HG02852 (cell line): ENCODE measurements at regions not wholly inside any gene's neighbourhood (a gene's known extent, or its start where the extent isn't known, plus 50 kb on each side); places are given as distances from the start of the nearest gene placed in this dataset.

Experiments
- ATAC-seq: cut with Tn5 transposase; IDR thresholded peaks from one replicate; pipeline ENCODE4 v1.9.1; 2021; ENCODE audit warnings: mild to moderate bottlenecking, moderate library complexity; ENCODE audit not compliant: unreplicated experiment

DNA sequence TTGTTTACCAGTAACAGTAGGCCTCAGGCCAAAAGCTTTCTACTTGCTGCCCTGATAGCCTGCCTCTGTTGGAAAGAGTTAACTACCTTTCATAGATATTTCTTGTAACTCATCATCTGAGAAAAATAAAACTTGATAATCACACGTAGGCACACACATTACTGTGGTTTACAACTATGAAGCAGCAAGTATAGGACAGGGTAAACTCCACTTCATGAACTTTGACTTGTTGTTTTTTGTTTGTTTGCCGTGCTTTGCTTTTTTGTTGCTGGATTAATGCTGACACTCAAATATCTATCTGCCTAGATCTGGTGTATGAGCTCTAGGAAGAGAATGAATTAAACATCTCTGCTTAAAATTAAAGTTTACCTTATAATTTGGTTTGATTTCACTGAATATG is 924.7 kb upstream of the ADGRL2 start:
- no peak for ATAC-seq

GRCh38 chr1:80869299-80869698 is 931.4 kb upstream of the ADGRL2 start:
- ATAC-seq, result no peak

- no peak for ATAC-seq
Measured at GRCh38 chr1:80847904-80848303, 952.8 kb upstream of the ADGRL2 start.

- ATAC-seq, result no peak
Measured at GRCh38 chr1:80846966-80847365, 953.8 kb upstream of the ADGRL2 start.

DNA sequence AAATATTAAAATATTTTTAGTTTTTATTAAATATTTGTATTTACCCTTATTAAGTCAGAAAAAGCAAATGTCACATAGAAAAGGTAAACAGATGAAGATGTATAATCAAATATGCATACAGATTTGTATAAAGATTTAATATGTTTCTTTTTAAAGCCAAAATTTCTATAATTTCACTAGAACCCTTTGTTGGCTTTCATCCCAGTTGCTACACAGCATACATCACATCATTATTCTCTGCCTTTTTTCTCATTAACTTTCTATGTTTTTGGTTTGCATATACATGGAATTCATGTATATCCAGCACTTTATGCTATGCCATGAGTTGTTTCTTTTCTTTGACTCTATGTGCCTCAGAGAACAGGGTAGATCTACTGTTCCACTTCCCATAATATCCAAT is 957.9 kb upstream of the ADGRL2 start:
- ATAC-seq, result no peak

GRCh38 chr1:80841261-80841660 is 959.5 kb upstream of the ADGRL2 start:
- ATAC-seq, result no peak

DNA sequence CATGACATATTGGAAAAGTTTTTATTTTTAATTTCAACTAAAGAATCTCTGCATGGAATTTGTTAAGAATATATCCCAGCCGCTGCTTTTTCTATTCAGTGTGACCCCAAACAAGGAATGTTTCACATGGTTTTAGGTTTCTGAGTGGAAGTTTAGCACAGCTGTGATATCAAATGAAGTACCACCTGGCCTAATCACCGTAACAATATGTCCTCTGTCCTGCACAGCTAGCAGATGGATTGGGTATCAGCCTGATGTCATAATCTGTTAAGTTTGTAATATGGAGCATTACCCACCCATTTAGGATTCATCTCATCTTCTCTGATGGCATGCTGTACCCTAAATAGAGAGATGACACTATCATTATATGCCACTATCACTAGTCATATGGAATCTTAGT is 963.7 kb upstream of the ADGRL2 start:
- ATAC-seq, result no peak

DNA sequence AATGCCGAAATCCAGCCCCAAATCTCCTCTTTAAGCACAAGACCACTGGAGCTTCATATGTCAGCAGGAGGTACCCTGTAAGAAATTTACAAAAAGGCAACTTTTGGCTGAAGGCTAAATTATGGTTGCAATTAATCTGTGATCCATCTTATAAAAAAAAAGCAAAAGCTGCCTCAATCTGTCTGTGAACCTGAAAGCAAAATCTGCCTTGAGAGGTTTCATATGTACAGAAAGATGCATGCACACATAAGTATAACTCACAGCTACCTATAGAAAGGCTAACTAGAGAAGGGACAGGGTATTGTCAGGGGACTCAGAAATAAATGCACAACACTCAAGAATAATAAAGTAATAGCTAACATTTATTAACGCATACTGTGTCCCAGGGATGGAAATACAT is 964.2 kb upstream of the ADGRL2 start:
- no peak for ATAC-seq

- ATAC-seq, result no peak
Measured at GRCh38 chr1:80827666-80828065, 973.1 kb upstream of the ADGRL2 start.

- no peak for ATAC-seq
Measured at GRCh38 chr1:80825067-80825466, 975.7 kb upstream of the ADGRL2 start.

- no peak for ATAC-seq
Measured at GRCh38 chr1:80818211-80818610, 982.5 kb upstream of the ADGRL2 start.

GRCh38 chr1:80807981-80808380 is 992.8 kb upstream of the ADGRL2 start:
- ATAC-seq, result no peak

DNA sequence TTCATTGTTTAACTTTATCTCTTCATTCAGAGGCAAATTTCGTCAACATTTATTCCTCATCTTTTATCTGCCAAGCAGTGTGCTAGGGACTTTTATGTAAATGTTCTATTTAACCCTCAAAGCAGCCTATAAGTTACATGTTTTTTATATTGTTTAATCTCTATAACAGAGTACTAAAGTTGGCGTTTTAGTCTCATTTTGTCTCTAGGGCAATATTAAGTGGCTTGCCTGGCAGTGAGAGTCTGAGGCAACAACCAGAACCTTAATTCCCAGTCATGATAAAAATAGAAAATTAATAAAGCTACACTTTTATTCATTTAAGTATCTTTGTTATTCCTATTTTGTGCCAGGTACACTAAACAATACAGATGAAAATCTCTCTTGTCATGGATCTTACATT is 994.3 kb upstream of the ADGRL2 start:
- ATAC-seq, result no peak

GRCh38 chr1:80801695-80802094 is 999.0 kb upstream of the ADGRL2 start:
- no peak for ATAC-seq

GRCh38 chr1:80799457-80799856 is 1001.3 kb upstream of the ADGRL2 start:
- no peak for ATAC-seq

DNA sequence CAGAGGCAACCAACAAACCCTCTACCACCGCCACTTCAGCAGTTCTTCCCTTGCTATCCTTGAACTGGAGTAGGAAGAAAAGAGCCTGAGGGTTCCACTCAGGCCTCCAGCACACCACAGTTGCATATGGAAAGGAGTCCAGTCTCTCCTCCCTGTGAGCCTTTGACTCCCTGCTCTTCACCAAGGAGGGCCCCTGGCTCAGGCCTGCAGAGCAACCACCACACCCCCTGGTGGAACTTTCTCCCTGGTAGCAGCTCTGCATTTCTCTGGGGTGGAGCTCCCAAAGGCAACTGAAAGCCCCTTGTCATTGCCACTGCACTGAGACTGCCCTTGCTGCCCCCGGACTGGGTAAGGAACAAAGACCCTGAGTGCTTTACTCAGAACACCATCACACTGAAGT is 1021.5 kb upstream of the ADGRL2 start:
- no peak for ATAC-seq

DNA sequence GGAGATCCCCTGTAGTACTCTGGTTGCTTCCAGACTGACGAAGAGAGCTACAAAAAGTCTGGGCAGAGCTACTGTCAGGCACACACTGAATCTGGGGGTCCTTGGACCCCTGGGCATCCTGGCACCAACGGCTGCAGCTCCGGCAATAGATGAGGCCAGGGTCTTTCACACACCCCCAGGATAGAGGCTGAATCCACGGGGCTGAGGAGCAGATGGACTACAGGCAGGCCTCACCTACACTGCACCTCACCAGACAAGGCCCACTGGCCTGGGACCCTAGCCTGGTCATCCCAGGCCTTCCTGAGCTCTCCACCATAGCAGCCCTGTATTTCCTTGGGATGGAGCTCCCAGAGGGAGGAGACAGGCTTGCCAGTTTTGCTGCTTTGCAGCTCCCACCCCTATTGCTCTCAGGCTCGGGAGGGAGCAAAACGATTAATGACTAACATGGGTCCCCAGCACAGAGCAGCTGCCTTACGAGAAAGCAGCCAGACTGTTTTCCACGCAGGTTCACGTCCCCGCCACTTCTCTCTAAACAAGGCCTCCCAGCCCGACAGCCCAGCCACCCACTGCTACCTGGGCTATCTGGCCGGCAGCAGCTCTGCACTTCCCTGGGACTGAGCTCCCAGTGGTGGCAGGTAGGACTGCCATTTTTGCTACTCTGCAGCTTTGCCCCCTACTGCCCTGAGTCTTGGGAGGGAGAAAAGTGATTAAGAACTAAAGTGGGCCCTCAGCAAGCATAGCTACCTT is 1022.5 kb upstream of the ADGRL2 start:
- no peak for ATAC-seq

DNA sequence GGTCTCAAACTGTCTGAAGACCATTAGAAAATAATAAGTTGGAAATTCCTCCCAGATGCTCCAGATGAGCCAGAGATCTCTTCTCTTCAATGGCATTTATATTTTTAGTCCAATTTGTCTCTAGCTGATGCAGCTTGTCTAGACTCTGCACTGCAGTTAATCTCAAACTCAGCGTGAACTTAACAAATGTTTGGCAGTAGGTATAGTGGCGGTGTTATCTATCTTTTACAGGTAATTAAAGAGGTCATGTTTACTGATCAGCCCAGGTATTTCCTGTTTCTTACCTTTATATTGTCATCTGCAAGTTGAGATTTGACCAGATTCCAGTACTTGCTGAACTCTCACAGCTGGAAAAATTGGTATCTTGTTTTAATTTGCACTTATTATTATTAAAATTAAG is 1024.5 kb upstream of the ADGRL2 start:
- no peak for ATAC-seq

GRCh38 chr1:80769208-80769750 is 1031.5 kb upstream of the ADGRL2 start:
- no peak for ATAC-seq

GRCh38 chr1:80767711-80768110 is 1033.0 kb upstream of the ADGRL2 start:
- no peak for ATAC-seq

- no peak for ATAC-seq
Measured at GRCh38 chr1:80759354-80759753, 1041.4 kb upstream of the ADGRL2 start.

DNA sequence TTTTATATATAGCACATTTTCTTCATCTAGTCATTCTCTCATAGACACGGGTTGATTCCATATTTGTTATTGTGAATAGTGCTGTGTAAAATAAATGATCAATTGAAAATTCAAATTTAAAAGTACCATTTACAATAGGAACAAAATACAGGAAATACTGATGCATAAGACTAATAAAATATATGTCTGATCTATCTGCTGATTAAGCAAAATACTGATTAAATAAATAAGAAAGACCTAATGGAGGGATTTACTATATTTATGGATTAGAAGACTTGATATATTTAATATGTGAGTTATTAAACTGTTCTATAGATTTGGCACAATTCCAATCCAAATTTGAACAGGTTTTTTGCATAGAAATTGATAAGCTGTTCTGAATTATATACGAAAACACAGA is 1044.8 kb upstream of the ADGRL2 start:
- ATAC-seq, result no peak

GRCh38 chr1:80751204-80751603 is 1049.5 kb upstream of the ADGRL2 start:
- ATAC-seq, result no peak
